ENCODE measurements at regions not wholly inside any gene's neighbourhood (a gene's known extent, or its start where the extent isn't known, plus 50 kb on each side); places are given as distances from the start of the nearest gene placed in this dataset.
A peak's percentile ranks its signal among the peaks of the same experiment; 100 is the strongest.

DNA sequence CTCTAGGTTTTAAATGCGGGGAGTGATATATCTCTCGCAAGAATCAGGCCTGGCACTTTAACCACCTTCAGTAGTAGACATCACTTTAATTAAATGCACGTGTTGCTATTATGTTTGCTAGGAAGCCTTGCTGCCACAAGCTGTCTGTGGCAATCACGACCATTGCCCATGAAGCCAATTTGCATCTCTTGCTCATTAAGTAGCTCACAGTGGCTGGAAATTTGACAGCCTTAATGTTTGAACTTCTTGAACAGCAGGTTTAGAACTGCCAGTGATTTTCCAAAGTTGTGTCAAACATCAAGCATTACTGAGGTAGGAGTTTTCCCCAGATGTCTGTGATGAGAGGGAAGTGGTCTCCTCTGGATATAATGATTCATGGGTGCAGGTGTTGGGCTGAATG lies 642.3 kb upstream of the CPEB2 start:
- Histone ChIP-seq H3K14ac (ENCODE audit: insufficient read depth, low read length) (no peak overlapping the region), H2AK5ac (ENCODE audit: insufficient read length, low read length) (no peak overlapping the region), H3T11ph (ENCODE audit: low read length) (no peak overlapping the region), H4K5ac (ENCODE audit: insufficient read length, low read depth, low read length) (no peak overlapping the region), H3K23ac (ENCODE audit: insufficient read length, low read depth, low read length) (no peak overlapping the region), H2BK5ac (ENCODE audit: insufficient read length, low read length) (no peak overlapping the region), H3K9ac (ENCODE audit: extremely low read depth, insufficient read length, low read length) (no peak overlapping the region), H3K4ac (ENCODE audit: low read depth, low read length) (no peak overlapping the region), H3K4me2 (ENCODE audit: insufficient read depth, insufficient read length, low read length) (no peak overlapping the region), H3K56ac (ENCODE audit: insufficient read length, low read depth, low read length) (no peak overlapping the region), H2BK12ac (ENCODE audit: insufficient read length, low read depth, low read length) (no peak overlapping the region), H3K79me2 (ENCODE audit: insufficient read depth, low read length) (no peaks in the 10 kb centered on the region), H4K91ac (ENCODE audit: insufficient read length, low read depth, low read length) (no peak overlapping the region), H2BK20ac (ENCODE audit: low read depth, low read length, poor library complexity, severe bottlenecking) (no peak overlapping the region), H4K20me1 (ENCODE audit: control insufficient read depth, insufficient read depth, insufficient read length) (no peaks in the 10 kb centered on the region), H3K79me1 (ENCODE audit: insufficient read depth, low read depth, low read length, poor library complexity, severe bottlenecking) (no peaks in the 10 kb centered on the region), H3K9me3 (ENCODE audit: control insufficient read depth, low read depth, low read length) (no peaks in the 10 kb centered on the region), H3K4me1 (ENCODE audit: insufficient read depth, low read length) (no peaks in the 10 kb centered on the region; the same call in 1 of the 2 replicates), H2AFZ (ENCODE audit: low read length) (no peak overlapping the region), H3K27ac (ENCODE audit: insufficient read length, low read depth, low read length) (no peak overlapping the region), H3K18ac (ENCODE audit: insufficient read length, low read depth, low read length) (no peak overlapping the region), H2BK15ac (ENCODE audit: low read depth, low read length) (no peak overlapping the region), H2BK120ac (ENCODE audit: low read depth, low read length, poor library complexity, severe bottlenecking) (no peak overlapping the region), H3K23me2 (ENCODE audit: insufficient read length, low read depth, low read length, poor library complexity, severe bottlenecking) (no peaks in the 10 kb centered on the region), H4K8ac (replicated peaks; ENCODE audit: insufficient read length, low read depth, low read length) (no peak overlapping the region), H3K27me3 (ENCODE audit: insufficient read depth, low read length) (no peaks in the 10 kb centered on the region)
- H3K4me1 Mint-ChIP-seq, result peaks cover 4 to 11% of the 10 kb centered on the region in 2 experiments
- no peaks in the 10 kb centered on the region; a peak in 2 of 5 replicates for H3K9me3 Mint-ChIP-seq
- no CpG with 5 or more reads among the region's 4 CpGs for WGBS (ENCODE audit: extremely low coverage, insufficient read length, low lambda C conversion rate)
- H3K27ac Mint-ChIP-seq, result 0 out of 7 replicates have a peak overlapping the region, but pooled peaks of 1 of the 3 experiments have one; percentile 44
- TF ChIP-seq, protein P1, sequence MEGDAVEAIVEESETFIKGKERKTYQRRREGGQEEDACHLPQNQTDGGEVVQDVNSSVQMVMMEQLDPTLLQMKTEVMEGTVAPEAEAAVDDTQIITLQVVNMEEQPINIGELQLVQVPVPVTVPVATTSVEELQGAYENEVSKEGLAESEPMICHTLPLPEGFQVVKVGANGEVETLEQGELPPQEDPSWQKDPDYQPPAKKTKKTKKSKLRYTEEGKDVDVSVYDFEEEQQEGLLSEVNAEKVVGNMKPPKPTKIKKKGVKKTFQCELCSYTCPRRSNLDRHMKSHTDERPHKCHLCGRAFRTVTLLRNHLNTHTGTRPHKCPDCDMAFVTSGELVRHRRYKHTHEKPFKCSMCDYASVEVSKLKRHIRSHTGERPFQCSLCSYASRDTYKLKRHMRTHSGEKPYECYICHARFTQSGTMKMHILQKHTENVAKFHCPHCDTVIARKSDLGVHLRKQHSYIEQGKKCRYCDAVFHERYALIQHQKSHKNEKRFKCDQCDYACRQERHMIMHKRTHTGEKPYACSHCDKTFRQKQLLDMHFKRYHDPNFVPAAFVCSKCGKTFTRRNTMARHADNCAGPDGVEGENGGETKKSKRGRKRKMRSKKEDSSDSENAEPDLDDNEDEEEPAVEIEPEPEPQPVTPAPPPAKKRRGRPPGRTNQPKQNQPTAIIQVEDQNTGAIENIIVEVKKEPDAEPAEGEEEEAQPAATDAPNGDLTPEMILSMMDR (conservative IDR thresholded peaks at IDR 0.05), result no peak
- no peaks in the 10 kb centered on the region; a peak in 1 of 7 replicates for H3K36me3 Mint-ChIP-seq (ENCODE audit: insufficient read depth in 1 of 3, low read depth in 3 of 3)
- no peak for DNase-seq
- H3K4me3 Mint-ChIP-seq, result no peak overlapping the region
- H3K27me3 Mint-ChIP-seq (ENCODE audit: low read depth), result no peaks in the 10 kb centered on the region; the same call in 1 of the 2 replicates

Data from H9 (cell line).